ENCODE measurements at regions not wholly inside any gene's neighbourhood (a gene's known extent, or its start where the extent isn't known, plus 50 kb on each side); places are given as distances from the start of the nearest gene placed in this dataset.

DNA sequence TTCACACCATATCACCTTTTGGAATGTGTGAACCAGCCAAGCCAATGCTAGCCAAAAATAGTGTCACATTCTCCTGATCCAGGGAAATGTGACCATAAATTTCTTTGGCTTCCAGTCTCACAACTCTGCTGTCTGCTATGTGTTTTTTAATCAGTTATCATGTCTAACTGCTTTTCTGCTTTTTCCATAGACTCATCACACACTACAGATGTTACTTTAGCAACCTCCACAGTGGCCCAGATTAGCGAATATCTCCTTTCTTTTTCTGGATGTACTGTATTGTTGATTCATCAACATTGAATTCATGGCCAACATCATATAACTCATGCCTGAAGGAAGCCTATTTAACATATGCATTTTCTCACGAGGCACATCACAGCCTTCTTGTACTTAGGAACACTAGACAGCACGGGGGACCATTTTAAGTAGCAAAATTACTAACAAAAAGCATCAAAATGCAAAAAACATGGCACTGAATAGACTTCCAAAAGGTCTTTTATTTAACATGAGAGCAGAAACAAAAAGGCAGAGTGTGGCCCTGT lies 73.1 kb upstream of the POU2AF2 start:
- DNase-seq = no peak
- TF ChIP-seq, protein P1, sequence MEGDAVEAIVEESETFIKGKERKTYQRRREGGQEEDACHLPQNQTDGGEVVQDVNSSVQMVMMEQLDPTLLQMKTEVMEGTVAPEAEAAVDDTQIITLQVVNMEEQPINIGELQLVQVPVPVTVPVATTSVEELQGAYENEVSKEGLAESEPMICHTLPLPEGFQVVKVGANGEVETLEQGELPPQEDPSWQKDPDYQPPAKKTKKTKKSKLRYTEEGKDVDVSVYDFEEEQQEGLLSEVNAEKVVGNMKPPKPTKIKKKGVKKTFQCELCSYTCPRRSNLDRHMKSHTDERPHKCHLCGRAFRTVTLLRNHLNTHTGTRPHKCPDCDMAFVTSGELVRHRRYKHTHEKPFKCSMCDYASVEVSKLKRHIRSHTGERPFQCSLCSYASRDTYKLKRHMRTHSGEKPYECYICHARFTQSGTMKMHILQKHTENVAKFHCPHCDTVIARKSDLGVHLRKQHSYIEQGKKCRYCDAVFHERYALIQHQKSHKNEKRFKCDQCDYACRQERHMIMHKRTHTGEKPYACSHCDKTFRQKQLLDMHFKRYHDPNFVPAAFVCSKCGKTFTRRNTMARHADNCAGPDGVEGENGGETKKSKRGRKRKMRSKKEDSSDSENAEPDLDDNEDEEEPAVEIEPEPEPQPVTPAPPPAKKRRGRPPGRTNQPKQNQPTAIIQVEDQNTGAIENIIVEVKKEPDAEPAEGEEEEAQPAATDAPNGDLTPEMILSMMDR (IDR thresholded peaks at IDR 0.05) = no peak
- Histone ChIP-seq H3K27ac (no peak overlapping the region), H3K4me3 (no peak overlapping the region), H3K9ac (ENCODE audit: low read depth in 2 of 2, low read length in 2 of 2) (no peak overlapping the region), H3K4me1 (no peaks in the 10 kb centered on the region), H3K36me3 (no peaks in the 10 kb centered on the region), H3K9me3 (no peaks in the 10 kb centered on the region), H3K27me3 (no peaks in the 10 kb centered on the region)
- intact Hi-C loops (cut with DNase I) = no loop called here

DNA sequence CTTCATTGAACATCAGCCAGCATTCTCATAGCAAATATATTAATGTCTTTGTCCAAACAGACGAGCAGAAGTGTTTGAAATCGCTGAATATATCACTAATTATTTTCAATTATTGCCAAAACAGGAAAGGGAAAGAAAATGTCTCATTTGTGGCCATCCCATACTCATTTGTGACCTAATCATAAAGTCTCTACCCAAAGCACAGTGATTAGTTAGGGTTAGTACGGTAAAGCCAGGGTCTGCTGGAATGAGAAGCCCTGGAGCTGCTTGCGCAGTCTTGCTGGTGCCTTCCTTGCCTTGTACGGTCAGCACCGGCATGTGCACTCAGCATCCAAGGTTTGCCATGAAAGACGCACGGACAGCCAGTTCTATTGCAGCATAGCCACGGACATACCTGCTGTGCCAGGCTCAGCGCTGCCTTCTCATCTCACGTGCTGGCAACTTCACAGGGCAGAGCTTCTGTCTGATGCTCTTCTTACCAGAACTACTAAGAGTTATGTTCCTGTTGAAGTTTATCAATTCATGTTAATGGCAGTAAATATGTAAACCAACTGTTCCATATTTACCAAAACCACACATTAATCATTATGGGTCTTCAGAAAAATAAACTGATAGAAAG lies 74.7 kb upstream of the POU2AF2 start:
- intact Hi-C loops (cut with DNase I) = no loop called here
- no peak overlapping the region for H3K4me3 ChIP-seq
- no peak overlapping the region for H3K9ac ChIP-seq (ENCODE audit: low read depth in 2 of 2, low read length in 2 of 2)
- DNase-seq = no peak
- no peaks in the 10 kb centered on the region for H3K36me3 ChIP-seq
- H3K27me3 ChIP-seq = no peaks in the 10 kb centered on the region
- H3K4me1 ChIP-seq = no peaks in the 10 kb centered on the region
- no peak overlapping the region for H3K27ac ChIP-seq
- TF ChIP-seq, protein P1 (IDR thresholded peaks at IDR 0.05) = no peak
- no peaks in the 10 kb centered on the region for H3K9me3 ChIP-seq

DNA sequence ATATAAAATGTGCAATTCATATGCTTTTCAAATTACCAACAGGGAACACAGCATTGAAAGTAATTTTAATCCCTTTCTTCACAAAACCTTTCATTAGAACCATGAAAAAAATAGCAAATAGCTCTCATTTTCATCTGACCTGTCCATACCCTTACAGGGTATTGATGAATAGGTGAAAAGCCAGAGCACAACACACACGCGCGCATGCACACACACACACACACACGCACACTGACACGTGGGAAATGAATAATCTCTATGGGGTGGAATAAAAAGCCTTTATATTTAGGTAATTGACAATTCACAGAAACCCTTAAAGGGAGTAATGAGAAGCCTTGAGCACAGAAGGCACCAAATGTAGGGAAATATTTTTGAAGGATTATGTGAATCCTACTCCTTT lies 76.2 kb upstream of the POU2AF2 start:
- intact Hi-C loops (cut with DNase I) = no loop called here

DNA sequence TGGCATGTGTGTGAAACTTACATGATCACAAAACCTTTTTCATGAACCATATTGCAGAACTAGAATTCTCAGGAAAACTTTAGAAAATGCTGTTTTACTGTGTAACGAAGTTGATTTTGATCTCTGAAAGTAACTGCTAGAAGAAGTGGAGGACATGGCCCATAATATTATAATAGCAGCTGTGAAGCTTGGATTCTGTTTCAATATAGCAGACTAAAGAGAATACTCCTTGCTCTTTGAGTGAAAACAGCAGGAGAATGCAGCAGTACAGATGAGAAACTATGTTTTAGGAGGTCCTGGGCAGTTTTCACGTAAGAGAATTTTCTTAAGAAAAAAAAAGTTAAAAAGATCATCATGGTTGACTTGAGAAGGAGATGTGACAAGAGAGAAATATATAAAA lies 76.7 kb upstream of the POU2AF2 start:
- intact Hi-C loops (cut with DNase I) = no loop called here
- Histone ChIP-seq H3K36me3 (no peaks in the 10 kb centered on the region), H3K9ac (ENCODE audit: low read depth in 2 of 2, low read length in 2 of 2) (no peak overlapping the region), H3K27me3 (no peaks in the 10 kb centered on the region), H3K4me1 (no peaks in the 10 kb centered on the region), H3K9me3 (no peaks in the 10 kb centered on the region), H3K4me3 (no peak overlapping the region), H3K27ac (no peak overlapping the region)
- TF ChIP-seq, protein P1 (IDR thresholded peaks at IDR 0.05) = no peak
- no peak for DNase-seq

More for the DNA sequence above, 76.2 kb upstream of the POU2AF2 start:
- no peak overlapping the region for H3K9ac ChIP-seq (ENCODE audit: low read depth in 2 of 2, low read length in 2 of 2)
- TF ChIP-seq, protein P1 (IDR thresholded peaks at IDR 0.05) = no peak
- no peaks in the 10 kb centered on the region for H3K27me3 ChIP-seq
- no peak overlapping the region for H3K27ac ChIP-seq
- no peak for DNase-seq
- H3K4me1 ChIP-seq = no peaks in the 10 kb centered on the region
- no peaks in the 10 kb centered on the region for H3K36me3 ChIP-seq
- H3K4me3 ChIP-seq = no peak overlapping the region
- H3K9me3 ChIP-seq = no peaks in the 10 kb centered on the region

DNA sequence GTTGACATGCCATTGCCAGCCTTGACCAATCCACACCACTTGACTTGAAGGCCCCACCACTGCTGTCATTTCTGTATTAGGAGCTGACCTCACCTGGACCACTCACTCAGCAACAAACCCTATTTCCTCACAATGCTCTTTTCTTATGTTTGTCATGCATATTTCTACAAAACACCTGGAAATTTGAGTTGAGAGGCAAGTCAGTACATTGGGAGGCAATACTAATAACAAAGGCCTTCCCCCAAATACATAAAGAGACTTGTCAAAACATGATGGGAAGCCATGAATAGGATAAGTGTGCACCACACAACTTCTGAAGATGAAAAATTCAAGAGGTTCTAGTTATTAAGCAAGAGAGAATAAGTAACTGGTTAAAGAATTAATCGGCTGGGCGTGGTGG lies 77.9 kb upstream of the POU2AF2 start:
- Histone ChIP-seq H3K4me1 (no peaks in the 10 kb centered on the region), H3K36me3 (no peaks in the 10 kb centered on the region), H3K9me3 (no peaks in the 10 kb centered on the region), H3K27ac (no peak overlapping the region), H3K4me3 (no peak overlapping the region), H3K27me3 (no peaks in the 10 kb centered on the region), H3K9ac (ENCODE audit: low read depth in 2 of 2, low read length in 2 of 2) (no peak overlapping the region)
- no peak for DNase-seq
- TF ChIP-seq, protein P1 (IDR thresholded peaks at IDR 0.05) = no peak
- intact Hi-C loops (cut with DNase I) = no loop called here
